Epithelial cell of proximal tubule (primary cell): ENCODE measurements at regions not wholly inside any gene's neighbourhood (a gene's known extent, or its start where the extent isn't known, plus 50 kb on each side); places are given as distances from the start of the nearest gene placed in this dataset.

Experiments
- DNase-seq: peaks from one replicate; pipeline ENCODE4 v3.0.0-alpha.2; 2011; ENCODE audit warnings: low read depth
- H3K4me3 ChIP-seq: 2 replicates; pipeline ENCODE4 v1.5.1; 2011; ENCODE audit warnings: low read depth, mild to moderate bottlenecking, low read length
- TF ChIP-seq, protein P1 (sequence below): conservative IDR thresholded peaks from 2 replicates; pipeline ENCODE4 v1.5.1; 2012; ENCODE audit warnings: low read depth, mild to moderate bottlenecking, low read length

DNA sequence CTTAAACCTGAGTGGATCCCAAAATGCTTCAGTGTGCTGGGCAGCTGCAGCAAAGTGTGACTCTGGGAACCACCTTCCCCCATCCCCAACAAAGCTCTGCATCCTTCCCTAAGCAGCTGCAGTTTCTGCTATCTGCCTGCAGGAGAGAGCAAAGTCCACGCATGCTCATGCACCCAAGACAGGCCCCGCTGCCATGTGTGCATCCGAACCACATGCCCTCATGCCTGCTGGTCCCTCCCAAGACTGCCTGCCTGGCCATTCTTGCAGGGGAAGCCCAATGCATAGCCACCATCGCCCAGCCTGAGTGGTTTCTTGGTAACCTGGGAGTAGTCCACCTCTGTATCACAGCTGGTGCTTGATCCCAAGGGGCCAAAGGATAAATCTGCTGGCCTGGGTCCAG is 94.3 kb upstream of the OLIG3 start:
- H3K4me3 ChIP-seq, result no peak overlapping the region
- no peak for DNase-seq
- TF ChIP-seq, protein P1, sequence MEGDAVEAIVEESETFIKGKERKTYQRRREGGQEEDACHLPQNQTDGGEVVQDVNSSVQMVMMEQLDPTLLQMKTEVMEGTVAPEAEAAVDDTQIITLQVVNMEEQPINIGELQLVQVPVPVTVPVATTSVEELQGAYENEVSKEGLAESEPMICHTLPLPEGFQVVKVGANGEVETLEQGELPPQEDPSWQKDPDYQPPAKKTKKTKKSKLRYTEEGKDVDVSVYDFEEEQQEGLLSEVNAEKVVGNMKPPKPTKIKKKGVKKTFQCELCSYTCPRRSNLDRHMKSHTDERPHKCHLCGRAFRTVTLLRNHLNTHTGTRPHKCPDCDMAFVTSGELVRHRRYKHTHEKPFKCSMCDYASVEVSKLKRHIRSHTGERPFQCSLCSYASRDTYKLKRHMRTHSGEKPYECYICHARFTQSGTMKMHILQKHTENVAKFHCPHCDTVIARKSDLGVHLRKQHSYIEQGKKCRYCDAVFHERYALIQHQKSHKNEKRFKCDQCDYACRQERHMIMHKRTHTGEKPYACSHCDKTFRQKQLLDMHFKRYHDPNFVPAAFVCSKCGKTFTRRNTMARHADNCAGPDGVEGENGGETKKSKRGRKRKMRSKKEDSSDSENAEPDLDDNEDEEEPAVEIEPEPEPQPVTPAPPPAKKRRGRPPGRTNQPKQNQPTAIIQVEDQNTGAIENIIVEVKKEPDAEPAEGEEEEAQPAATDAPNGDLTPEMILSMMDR, result no peak

GRCh38 chr6:137589067-137589848 is 95.1 kb upstream of the OLIG3 start:
- peak; percentile 45 for DNase-seq
- no peak overlapping the region for H3K4me3 ChIP-seq
- TF ChIP-seq, protein P1, result peak; percentile 83

DNA sequence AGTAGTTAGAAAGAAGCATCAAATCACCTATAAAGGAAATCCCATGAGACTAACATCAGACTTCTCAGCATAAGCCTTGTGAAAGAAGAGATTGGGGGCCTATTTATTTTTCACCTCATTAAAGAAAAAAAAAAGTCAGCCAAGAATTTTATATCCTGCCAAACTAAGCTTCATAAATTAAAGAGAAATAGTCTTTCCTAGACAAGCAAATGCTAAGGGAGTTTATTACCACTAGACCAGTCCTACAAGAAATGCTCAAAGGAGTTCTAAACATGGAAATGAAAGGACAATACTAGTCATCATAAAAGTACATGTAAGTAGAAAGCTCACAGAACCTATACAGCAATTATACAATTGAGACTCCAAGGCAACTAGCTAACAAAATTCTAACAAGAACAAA is 96.5 kb upstream of the OLIG3 start:
- TF ChIP-seq, protein P1, result no peak
- no peak for DNase-seq
- no peak overlapping the region for H3K4me3 ChIP-seq

DNA sequence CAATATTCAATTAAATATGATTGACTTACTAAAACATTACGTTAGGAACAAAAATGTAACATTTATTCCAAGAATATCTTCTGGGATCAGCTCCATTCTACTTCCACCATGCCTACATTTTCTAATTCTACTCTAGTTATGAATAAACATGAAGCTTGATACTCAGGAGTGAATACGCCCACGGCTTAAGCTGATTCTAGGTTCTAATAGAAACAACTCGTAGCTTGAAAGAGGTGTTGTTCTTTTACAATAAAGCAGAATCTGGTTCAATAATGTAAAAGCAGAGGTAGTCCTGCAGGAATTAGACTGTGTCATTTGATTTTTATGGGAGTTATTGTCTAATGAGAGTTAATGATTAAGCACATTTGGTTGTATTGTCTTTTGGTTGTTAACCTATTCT is 107.3 kb upstream of the OLIG3 start:
- DNase-seq, result no peak
- H3K4me3 ChIP-seq, result no peak overlapping the region
- TF ChIP-seq, protein P1, result no peak

- TF ChIP-seq, protein P1, result no peak
- no peak overlapping the region for H3K4me3 ChIP-seq
Observed at GRCh38 chr6:137602313-137603197, 108.4 kb upstream of the OLIG3 start.

GRCh38 chr6:137610702-137611101 is 116.5 kb upstream of the OLIG3 start:
- no peak for DNase-seq
- TF ChIP-seq, protein P1, result no peak

More at GRCh38 chr6:137602313-137603197, 108.4 kb upstream of the OLIG3 start:
- DNase-seq, result no peak

More at GRCh38 chr6:137610702-137611101, 116.5 kb upstream of the OLIG3 start:
- H3K4me3 ChIP-seq, result no peak overlapping the region
